Cardiac fibroblast (primary cell): ENCODE measurements at regions not wholly inside any gene's neighbourhood (a gene's known extent, or its start where the extent isn't known, plus 50 kb on each side); places are given as distances from the start of the nearest gene placed in this dataset.
A peak's percentile ranks its signal among the peaks of the same experiment; 100 is the strongest.
"Not testable (repeated sequence)": the region's sequence is repeated elsewhere in the genome, so short reads cannot be mapped to it uniquely, and the experiment has no call there.

Experiments used
- DNase-seq, 2 donors: peaks; one replicate each; pipeline versions ENCODE4 v3.0.0 to v3.0.0-alpha.2; 2010; ENCODE audit warnings: low read depth in 2 of 2
- H3K4me3 ChIP-seq, 2 donors: replicated peaks in 1 of 2; 1 replicate in 1 of 2; 2 replicates in 1 of 2; pipeline ENCODE4 v1.5.1; 2011; ENCODE audit warnings: low read depth in 2 of 2, low read length in 2 of 2, mild to moderate bottlenecking in 2 of 2, moderate library complexity in 1 of 2
- TF ChIP-seq, protein P1 (sequence below): IDR thresholded peaks from one replicate; pipeline ENCODE4 v1.5.1; 2011; ENCODE audit warnings: low read depth, mild to moderate bottlenecking, low read length, inconsistent platforms

DNA sequence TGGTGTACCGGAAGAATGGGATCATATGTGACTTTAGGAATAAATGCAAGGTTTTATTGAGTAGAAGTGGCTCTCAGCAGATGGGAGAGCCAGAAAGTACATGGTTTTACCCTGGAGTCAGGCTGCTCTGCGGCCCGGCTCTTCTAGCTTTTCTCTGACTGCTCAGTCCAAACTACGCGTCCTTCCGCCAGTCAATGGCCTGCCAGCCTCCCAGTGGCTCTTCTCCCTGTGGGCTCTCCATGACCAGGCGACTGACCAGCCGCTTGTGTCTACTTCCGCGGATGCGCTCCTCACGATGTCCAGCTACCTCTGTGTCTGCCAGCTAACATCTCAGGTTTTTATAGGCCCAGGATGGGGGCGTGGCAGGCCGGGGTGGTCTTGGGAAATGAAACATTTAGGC, 220.4 kb downstream of the VAPA start:
- TF ChIP-seq, protein P1, sequence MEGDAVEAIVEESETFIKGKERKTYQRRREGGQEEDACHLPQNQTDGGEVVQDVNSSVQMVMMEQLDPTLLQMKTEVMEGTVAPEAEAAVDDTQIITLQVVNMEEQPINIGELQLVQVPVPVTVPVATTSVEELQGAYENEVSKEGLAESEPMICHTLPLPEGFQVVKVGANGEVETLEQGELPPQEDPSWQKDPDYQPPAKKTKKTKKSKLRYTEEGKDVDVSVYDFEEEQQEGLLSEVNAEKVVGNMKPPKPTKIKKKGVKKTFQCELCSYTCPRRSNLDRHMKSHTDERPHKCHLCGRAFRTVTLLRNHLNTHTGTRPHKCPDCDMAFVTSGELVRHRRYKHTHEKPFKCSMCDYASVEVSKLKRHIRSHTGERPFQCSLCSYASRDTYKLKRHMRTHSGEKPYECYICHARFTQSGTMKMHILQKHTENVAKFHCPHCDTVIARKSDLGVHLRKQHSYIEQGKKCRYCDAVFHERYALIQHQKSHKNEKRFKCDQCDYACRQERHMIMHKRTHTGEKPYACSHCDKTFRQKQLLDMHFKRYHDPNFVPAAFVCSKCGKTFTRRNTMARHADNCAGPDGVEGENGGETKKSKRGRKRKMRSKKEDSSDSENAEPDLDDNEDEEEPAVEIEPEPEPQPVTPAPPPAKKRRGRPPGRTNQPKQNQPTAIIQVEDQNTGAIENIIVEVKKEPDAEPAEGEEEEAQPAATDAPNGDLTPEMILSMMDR, result no peak
- no peak for DNase-seq
- H3K4me3 ChIP-seq, result no peak overlapping the region

DNA sequence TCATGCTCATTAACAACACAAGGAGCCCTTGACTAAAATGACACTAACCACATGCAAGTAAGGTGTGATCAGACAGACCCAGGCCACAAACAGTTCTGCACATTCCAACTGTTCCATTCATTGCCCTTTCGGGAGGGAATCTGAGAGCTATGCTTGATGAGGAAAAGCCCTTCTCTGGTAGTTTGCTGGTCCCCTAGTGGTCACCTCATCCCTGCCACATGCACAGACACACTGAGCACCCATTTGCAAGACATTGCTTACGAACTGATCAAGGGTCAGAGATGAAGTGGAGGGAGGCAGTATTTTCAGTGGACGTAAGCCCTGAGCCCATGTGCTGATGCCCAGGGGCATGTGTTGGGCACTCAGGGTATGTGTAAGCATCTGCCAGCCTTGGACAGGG, 220.9 kb downstream of the VAPA start:
- DNase-seq, H3K4me3 ChIP-seq: not testable (repeated sequence)

DNA sequence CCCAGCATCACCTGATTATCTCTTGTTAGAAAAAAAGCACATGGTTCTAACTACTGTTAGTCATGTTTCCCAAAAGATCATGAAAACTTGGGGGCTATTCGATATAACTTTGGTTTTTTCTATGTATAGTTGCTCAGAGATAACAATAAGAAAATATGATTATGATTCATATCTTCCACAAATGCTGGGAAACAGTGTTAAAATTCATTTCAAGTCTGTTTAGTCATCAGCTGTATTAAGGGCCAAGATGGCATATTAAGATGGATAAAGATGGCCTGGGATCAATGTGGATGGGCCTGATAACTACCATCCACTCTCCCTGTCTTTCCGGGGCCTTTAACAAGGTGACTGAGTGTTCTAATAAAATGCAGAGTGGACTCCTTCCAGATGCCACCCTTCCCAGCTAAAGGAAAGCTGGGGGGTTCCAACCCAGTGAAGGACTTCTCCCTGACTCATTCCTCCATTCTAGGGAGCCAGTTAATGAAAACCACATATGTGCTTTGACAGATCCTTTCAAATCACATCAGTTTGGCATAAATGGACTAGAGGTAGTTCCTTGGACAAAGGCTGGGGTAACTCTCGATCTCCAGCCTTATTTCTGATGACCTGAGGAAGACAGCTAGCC, 221.6 kb downstream of the VAPA start:
- no peak overlapping the region for H3K4me3 ChIP-seq
- TF ChIP-seq, protein P1, result no peak
- DNase-seq, result peak in 1 of 2 donors; percentile 37

DNA sequence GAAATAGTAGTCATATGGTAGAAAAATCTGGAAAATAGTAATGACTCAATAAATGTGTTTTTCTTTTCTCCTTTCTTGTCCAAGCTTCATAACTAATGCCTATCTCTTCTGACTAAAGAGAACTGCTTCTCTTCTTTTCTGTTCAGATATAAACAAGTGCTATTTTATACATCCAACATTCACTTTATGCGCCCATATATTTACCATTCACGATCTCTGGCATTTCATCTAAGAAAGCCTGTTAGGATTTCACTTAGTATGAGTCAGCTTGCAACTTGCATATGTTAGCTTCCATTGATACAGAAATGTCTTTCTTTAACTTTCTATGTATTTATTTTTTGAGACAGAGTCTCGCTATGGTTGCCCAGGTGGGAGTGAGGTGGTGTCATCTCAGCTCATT, 224.9 kb downstream of the VAPA start:
- TF ChIP-seq, protein P1, result no peak
- no peak for DNase-seq
- H3K4me3 ChIP-seq, result no peak overlapping the region

DNA sequence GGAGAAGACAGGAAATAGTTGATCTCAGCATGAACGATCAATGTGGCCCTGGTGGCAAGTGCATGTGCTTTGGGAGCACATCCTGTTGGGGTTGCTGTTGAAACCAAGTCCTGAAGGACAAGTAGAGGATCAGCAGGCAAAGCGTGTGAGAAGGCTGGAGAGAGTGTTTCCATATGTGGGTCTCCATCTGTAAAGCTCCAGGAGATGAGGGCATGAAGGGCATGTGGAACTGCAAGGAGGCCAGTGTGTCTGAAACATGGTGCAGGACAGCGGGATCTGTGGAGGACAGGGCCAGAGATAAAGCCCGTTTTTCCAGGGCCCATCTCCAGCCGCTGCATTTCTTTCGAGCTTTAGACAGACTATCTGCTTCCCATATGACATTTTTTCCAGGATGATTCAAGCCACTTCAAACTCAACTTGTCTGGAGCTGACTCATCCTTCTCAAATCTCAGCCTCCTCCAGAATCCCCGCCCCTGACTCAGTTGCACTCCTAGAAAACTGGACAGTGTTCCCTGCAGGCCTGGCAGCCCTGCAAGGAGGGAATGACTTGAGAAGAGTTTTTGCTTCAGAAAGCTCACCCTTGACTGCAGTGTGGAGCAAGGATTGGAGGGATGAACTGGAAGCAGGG, 226.1 kb downstream of the VAPA start:
- peak; percentile 49 to 58 for DNase-seq
- TF ChIP-seq, protein P1, result no peak
- H3K4me3 ChIP-seq, result no peak overlapping the region

DNA sequence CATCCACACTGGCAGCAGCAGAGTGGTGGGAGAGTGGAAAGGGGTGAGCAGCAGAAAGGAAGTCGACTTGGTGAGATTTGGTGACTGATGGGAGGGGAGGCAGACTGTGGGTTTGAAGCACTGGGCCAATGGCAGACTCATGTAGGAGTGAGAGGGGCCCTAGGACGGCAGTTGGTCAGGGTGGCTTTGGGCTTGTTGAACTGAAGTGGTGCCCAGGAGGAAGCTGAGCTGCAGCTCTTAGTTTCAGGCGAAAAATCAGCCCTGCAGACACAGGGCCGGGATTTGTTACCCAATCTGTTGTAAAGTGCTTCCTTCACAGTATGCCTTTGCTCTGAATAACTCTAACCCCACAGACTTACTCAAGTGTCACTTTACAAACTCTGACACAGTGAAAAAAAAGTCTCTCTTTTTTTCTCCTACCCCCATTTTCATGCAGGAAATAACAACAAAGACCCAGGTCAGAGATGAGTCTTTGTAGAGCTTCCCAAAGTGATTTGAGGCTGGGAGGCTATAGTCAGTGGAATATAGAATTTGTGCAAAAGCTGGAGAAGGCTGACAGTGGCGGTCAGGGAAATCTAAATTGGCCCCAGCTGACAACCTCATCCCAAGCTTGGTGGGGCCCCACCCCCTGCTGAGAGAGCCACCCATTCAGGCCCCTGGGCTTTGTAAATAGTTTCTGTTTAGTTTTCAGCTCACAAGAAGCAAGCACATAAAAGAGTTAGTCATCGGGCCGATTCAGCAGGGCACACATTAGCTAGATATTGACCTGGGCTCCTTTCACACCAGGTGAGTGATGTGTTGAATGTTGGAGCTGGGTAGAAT, 226.9 kb downstream of the VAPA start:
- H3K4me3 ChIP-seq, result no peak overlapping the region
- peak; percentile 22 to 27 for DNase-seq

More for the DNA sequence above, 226.9 kb downstream of the VAPA start:
- TF ChIP-seq, protein P1, result no peak
